GM23338 (cell line): ENCODE measurements at regions not wholly inside any gene's neighbourhood (a gene's known extent, or its start where the extent isn't known, plus 50 kb on each side); places are given as distances from the start of the nearest gene placed in this dataset.

ENCODE experiments used
- CREB1 ChIP-seq: fragments of 250-450 bp; sonication (Bioruptor Pico); IDR thresholded peaks from 2 replicates; pipeline ENCODE4 v1.5.0; 2020; ENCODE audit warnings: low read depth, mild to moderate bottlenecking, moderate library complexity
- EZH2 ChIP-seq: fragments of 200-600 bp; sonication (generic); IDR thresholded peaks from one replicate; pipeline ENCODE4 v1.8.0; 2017; ENCODE audit warnings: antibody characterized with exemption, mild to moderate bottlenecking, low read depth; ENCODE audit not compliant: unreplicated experiment
- EZH2phosphoT487 ChIP-seq: fragments of 200-600 bp; sonication (generic); IDR thresholded peaks from one replicate; pipeline ENCODE4 v1.8.1; 2018; ENCODE audit warnings: antibody characterized with exemption; ENCODE audit not compliant: unreplicated experiment
- POLR2AphosphoS5 ChIP-seq: IDR thresholded peaks from 2 replicates; pipeline ENCODE4 v1.6.1; 2016; ENCODE audit warnings: antibody characterized with exemption, low read depth
- REST ChIP-seq: IDR thresholded peaks from one replicate; pipeline ENCODE4 v1.6.1; 2018; ENCODE audit warnings: antibody characterized with exemption; ENCODE audit not compliant: unreplicated experiment
- TF ChIP-seq, protein P1 (sequence below), 2 experiments: fragments of 200-600 bp in 1 of 2; sonication (generic) in 1 of 2; conservative IDR thresholded peaks; 2 replicates each; pipeline versions ENCODE4 v1.5.1 to v1.6.1; 2016 to 2017; ENCODE audit warnings: antibody characterized with exemption in 2 of 2, low read depth in 2 of 2, mild to moderate bottlenecking in 2 of 2, moderate library complexity in 1 of 2

DNA sequence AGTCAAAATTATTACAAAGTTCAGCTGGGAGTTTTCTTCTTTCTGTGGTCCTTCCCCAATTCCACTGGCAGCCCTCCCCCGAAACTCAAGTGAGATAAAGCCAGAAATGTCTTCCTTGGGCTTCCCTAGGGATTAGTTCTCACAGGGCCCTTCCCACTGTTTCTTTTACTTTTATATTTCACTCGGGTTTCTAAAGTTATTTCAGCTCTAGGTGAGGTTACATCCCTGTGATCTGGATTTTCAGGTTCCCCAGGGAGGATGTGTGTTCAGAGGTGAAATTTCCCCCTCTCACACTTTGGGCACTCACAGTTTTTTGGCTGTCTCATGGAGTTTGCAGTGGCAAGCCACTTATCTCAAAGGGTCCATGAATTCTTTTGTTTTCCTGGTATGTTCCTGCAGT is 77.3 kb downstream of the DRAM2 start:
- TF ChIP-seq, protein P1, sequence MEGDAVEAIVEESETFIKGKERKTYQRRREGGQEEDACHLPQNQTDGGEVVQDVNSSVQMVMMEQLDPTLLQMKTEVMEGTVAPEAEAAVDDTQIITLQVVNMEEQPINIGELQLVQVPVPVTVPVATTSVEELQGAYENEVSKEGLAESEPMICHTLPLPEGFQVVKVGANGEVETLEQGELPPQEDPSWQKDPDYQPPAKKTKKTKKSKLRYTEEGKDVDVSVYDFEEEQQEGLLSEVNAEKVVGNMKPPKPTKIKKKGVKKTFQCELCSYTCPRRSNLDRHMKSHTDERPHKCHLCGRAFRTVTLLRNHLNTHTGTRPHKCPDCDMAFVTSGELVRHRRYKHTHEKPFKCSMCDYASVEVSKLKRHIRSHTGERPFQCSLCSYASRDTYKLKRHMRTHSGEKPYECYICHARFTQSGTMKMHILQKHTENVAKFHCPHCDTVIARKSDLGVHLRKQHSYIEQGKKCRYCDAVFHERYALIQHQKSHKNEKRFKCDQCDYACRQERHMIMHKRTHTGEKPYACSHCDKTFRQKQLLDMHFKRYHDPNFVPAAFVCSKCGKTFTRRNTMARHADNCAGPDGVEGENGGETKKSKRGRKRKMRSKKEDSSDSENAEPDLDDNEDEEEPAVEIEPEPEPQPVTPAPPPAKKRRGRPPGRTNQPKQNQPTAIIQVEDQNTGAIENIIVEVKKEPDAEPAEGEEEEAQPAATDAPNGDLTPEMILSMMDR (conservative IDR thresholded peaks at IDR 0.05; ENCODE audit: low read depth in 2 of 2) = no peak
- TF ChIP-seq POLR2AphosphoS5 = no peak
- no peak for TF ChIP-seq EZH2
- no peak for TF ChIP-seq CREB1 (CRISPR knock-in tag)
- TF ChIP-seq EZH2phosphoT487 = no peak
- no peak for TF ChIP-seq REST
